Chondrocyte (in vitro differentiated cells): ENCODE measurements at regions not wholly inside any gene's neighbourhood (a gene's known extent, or its start where the extent isn't known, plus 50 kb on each side); places are given as distances from the start of the nearest gene placed in this dataset.
A peak's percentile ranks its signal among the peaks of the same experiment; 100 is the strongest.
"Not testable (repeated sequence)": the region's sequence is repeated elsewhere in the genome, so short reads cannot be mapped to it uniquely, and the experiment has no call there.

Source experiments
- DNase-seq: peaks from one replicate; pipeline ENCODE4 v3.0.0; 2021; ENCODE audit warnings: mixed read lengths, low spot score
- H3K27ac Mint-ChIP-seq: one replicate; pipeline ENCODE4 v1.8.0; 2021; ENCODE audit warnings: mild to moderate bottlenecking, moderate library complexity, mixed read lengths; ENCODE audit not compliant: unreplicated experiment
- H3K27me3 Mint-ChIP-seq: 2 replicates; pipeline ENCODE4 v1.8.0; 2021; ENCODE audit warnings: low read depth, mixed read lengths
- H3K36me3 Mint-ChIP-seq: 2 replicates; pipeline ENCODE4 v1.8.0; 2021; ENCODE audit warnings: low read depth, mixed read lengths
- H3K4me1 Mint-ChIP-seq: 2 replicates; pipeline ENCODE4 v1.8.0; 2021; ENCODE audit warnings: low read depth, mild to moderate bottlenecking, mixed read lengths
- H3K4me3 Mint-ChIP-seq: one replicate; pipeline ENCODE4 v1.8.0; 2021; ENCODE audit warnings: mild to moderate bottlenecking, moderate library complexity, mixed read lengths; ENCODE audit not compliant: unreplicated experiment
- H3K9me3 Mint-ChIP-seq: 2 replicates; pipeline ENCODE4 v1.8.0; 2021; ENCODE audit warnings: low read depth, mixed read lengths
- TF ChIP-seq, protein P1 (sequence below): fragments of 200-600 bp; sonication (generic); IDR thresholded peaks from 2 replicates; pipeline ENCODE4 v1.5.0; 2021; ENCODE audit warnings: antibody characterized with exemption, mild to moderate bottlenecking, moderate library complexity

DNA sequence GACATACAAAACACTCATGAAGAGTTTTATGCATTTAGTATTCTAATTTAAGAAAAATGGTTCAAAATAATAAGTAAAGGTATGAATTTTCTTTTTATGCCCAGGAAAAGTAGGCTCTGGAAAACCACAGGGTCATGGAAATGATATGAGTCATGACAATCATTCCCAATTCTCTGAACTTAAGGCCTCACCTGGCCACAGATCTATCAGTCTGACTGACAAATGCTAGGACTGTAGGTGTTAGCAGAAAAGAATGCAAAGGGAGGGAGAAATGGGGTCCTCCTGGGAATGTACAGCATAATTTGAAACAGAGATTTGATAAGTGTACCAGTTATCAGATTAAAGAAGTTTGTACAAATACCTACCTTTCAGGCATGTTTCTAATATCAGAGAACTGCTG is 270.5 kb upstream of the ARSJ start:
- H3K9me3 Mint-ChIP-seq: peaks cover 33% of the 10 kb centered on the region
- no peak for DNase-seq
- TF ChIP-seq, protein P1, sequence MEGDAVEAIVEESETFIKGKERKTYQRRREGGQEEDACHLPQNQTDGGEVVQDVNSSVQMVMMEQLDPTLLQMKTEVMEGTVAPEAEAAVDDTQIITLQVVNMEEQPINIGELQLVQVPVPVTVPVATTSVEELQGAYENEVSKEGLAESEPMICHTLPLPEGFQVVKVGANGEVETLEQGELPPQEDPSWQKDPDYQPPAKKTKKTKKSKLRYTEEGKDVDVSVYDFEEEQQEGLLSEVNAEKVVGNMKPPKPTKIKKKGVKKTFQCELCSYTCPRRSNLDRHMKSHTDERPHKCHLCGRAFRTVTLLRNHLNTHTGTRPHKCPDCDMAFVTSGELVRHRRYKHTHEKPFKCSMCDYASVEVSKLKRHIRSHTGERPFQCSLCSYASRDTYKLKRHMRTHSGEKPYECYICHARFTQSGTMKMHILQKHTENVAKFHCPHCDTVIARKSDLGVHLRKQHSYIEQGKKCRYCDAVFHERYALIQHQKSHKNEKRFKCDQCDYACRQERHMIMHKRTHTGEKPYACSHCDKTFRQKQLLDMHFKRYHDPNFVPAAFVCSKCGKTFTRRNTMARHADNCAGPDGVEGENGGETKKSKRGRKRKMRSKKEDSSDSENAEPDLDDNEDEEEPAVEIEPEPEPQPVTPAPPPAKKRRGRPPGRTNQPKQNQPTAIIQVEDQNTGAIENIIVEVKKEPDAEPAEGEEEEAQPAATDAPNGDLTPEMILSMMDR: no peak

DNA sequence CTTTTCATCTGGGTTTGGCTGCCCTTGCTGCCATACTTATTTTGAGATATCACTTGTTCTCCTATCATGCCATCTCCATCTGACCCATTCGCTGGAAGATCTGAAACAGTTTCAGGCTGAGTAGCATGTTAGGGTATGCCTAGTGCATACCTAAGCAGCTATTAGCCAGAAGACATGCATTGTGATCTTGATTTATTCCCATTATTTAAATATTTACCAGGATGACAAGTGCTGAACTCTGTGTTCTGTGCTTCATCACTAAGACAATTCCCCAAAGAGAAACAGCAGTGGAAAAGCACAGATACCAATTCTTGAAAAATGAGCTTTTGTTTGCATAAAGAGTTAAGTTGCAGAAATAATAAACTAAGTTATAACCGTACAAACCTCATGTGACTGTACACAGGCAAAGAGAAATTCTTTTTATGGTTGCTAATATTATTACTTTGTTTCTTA is 271.0 kb upstream of the ARSJ start:
- Mint-ChIP-seq H3K27me3 (no peaks in the 10 kb centered on the region), H3K4me3 (no peak overlapping the region), H3K9me3 (peaks cover 38% of the 10 kb centered on the region), H3K4me1 (peaks cover 11% of the 10 kb centered on the region), H3K27ac (peak overlapping the region; percentile 64), H3K36me3 (peaks cover 10% of the 10 kb centered on the region)
- DNase-seq: no peak
- TF ChIP-seq, protein P1: no peak

More for the DNA sequence above, 270.5 kb upstream of the ARSJ start:
- Mint-ChIP-seq H3K4me1 (peaks cover 11% of the 10 kb centered on the region), H3K4me3 (no peak overlapping the region), H3K27me3 (no peaks in the 10 kb centered on the region), H3K36me3 (peaks cover 8% of the 10 kb centered on the region), H3K27ac (no peak overlapping the region)

DNA sequence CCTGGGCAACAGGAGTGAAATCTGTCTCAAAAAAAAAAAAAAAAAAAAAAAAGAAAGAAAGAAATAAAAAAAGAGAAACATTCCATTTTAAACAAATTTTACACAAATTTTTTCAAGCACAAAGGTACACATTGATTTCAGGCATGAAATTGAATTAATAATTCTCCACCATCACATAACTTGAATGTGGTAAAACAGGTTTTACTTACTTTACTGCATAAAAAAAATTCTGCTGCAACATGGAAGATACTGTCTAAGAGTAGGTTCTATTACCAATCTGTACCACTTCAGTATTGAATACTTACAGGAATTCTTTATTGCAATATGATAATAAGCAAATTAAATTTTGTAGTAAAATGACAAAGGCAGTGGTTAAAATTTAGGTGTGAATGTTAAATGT is 271.6 kb upstream of the ARSJ start:
- H3K4me3 Mint-ChIP-seq: no peak overlapping the region
- peaks cover 44% of the 10 kb centered on the region for H3K9me3 Mint-ChIP-seq
- no peaks in the 10 kb centered on the region for H3K27me3 Mint-ChIP-seq
- peak overlapping the region; percentile 64 for H3K27ac Mint-ChIP-seq
- H3K36me3 Mint-ChIP-seq: peaks cover 10% of the 10 kb centered on the region
- TF ChIP-seq, protein P1: no peak
- no peak for DNase-seq
- peaks cover 11% of the 10 kb centered on the region for H3K4me1 Mint-ChIP-seq

DNA sequence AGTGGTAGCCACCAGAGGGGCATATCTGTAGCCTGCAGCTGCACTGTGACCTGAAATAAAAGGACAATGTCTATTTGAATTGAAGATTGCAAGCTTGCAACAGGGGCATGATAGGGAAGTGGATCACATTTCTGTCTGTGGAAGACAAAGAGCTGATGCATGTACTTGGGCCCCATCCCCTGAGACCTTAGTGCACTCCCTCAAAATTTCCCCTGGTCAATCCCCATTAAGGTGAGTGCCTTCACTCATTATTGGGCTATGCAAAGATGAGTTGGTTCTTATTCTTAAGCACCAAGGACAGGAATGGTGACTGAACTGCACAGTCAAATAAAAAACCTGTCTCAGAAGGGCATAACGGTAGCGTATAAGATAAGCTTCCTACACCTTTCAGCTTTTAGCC is 273.1 kb upstream of the ARSJ start:
- H3K27me3 Mint-ChIP-seq: no peaks in the 10 kb centered on the region
- TF ChIP-seq, protein P1: no peak
- peaks cover 18% of the 10 kb centered on the region for H3K4me1 Mint-ChIP-seq
- H3K4me3 Mint-ChIP-seq: no peak overlapping the region
- H3K36me3 Mint-ChIP-seq: peaks cover 12% of the 10 kb centered on the region
- DNase-seq: no peak
- no peak overlapping the region for H3K27ac Mint-ChIP-seq
- H3K9me3 Mint-ChIP-seq: peaks cover 49% of the 10 kb centered on the region

DNA sequence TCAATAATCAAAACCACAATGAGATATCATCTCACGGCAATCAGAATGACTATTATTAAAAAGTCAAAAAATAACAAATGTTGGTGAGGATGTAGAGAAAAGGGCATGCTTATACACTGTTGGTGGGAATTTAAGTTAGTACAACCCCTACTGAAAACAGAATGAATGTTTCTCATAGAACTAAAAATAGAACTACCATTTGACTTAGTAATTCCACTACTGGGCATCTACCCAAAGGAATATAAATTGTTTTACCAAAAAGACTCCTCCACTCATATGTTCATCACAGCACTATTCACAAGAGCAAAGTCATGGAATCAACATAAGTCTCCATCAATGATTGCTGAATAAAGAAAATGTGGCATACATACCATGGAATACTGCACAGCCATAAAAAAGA is 278.1 kb upstream of the ARSJ start:
- H3K4me1 Mint-ChIP-seq: peaks cover 21% of the 10 kb centered on the region

DNA sequence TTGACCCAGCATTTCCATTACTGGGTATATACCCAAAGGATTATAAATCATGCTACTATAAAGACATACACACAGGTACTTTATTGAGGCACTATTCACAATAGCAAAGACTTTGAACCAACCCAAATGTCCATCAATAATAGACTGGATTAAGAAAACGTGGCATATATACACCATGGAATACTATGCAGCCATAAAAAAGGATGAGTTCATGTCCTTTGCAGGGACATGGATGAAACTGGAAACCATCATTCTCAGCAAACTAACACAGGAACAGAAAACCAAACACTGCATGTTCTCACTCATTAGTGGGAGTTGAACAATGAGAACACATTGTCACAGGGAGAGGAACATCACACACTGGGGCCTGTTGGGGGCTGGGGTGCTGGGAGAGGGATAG is 283.0 kb upstream of the ARSJ start:
- not testable (repeated sequence) for DNase-seq, H3K27ac Mint-ChIP-seq, H3K36me3 Mint-ChIP-seq, H3K4me3 Mint-ChIP-seq, H3K27me3 Mint-ChIP-seq
- H3K9me3 Mint-ChIP-seq: peaks cover 13% of the 10 kb centered on the region
- H3K4me1 Mint-ChIP-seq: peaks cover 47% of the 10 kb centered on the region

More for the DNA sequence above, 278.1 kb upstream of the ARSJ start:
- TF ChIP-seq, protein P1: no peak
- peaks cover 14% of the 10 kb centered on the region for H3K36me3 Mint-ChIP-seq
- H3K27ac Mint-ChIP-seq: peak overlapping the region; percentile 72
- H3K9me3 Mint-ChIP-seq: peaks cover 57% of the 10 kb centered on the region
- DNase-seq: no peak
- no peaks in the 10 kb centered on the region for H3K27me3 Mint-ChIP-seq
- no peak overlapping the region for H3K4me3 Mint-ChIP-seq
